ENCODE measurements at regions not wholly inside any gene's neighbourhood (a gene's known extent, or its start where the extent isn't known, plus 50 kb on each side); places are given as distances from the start of the nearest gene placed in this dataset.

DNA sequence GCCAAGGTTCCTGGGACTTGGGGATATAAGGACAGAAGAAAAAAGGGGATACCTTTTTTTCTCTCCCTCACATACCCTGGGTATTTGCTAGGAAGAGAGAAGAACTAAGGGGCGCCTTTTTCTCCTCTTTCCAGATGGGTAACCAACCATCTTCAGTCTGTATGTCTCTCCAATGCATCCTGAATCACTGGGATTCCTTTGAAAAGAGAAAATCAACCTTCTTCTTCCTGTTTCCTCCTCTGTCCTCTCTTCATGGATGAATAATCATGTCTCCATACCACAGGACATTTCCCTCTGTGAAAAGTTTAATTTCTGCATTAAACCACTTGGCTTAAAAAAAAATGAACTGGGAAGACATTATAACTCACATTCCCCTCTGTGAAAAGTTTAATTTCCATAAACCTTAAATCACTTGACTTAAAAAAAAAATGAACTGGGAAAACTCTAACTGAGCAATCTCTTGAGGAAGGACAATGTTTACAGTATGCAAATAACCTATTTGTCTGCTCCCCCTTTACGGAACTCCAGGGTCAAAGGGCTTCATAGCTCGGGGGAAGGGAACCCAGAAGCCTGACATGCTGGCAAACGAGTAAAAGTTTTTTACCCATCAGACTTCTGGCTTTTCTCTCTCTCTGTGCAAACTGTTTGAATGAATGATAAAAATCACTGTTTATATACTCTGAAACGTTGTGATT, 56.7 kb upstream of the FAM98A start:
- DNase-seq = no peak

DNA sequence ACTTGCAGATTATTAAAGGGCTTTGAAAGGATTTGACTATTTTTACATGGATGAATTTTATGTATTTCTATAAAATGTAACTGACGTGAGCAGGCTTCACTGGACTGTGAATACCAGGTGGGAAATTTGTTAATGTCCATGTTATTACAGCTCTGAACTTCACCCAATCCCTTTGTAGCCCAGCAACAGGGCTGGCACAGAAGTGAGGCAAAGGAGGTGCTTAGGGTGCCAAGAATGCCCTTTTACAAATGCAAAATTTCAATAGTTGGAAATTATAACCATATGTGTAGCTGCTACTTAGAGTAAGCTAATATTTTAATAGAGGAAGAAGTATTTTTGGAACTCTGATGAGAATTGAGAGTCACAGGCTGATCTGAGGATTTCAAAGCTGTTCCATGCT, 53.7 kb upstream of the FAM98A start:
- DNase-seq = no peak

GRCh38 chr2:33650171-33650570, 51.1 kb upstream of the FAM98A start:
- DNase-seq = no peak
